AG04449 (cell line): ENCODE measurements at regions not wholly inside any gene's neighbourhood (a gene's known extent, or its start where the extent isn't known, plus 50 kb on each side); places are given as distances from the start of the nearest gene placed in this dataset.

Experiments
- CTCF ChIA-PET: fragments of 350-600 bp; formaldehyde crosslinking; extraction: SDS; loops from one replicate; lab custom pipeline; 2021; ENCODE audit warnings: antibody characterized with exemption; lab: Yijun Ruan, JAX
- POLR2A ChIA-PET: fragments of 400-600, 350-600 bp; formaldehyde crosslinking; extraction: SDS; loops from one replicate; lab custom pipeline; 2020; ENCODE audit warnings: antibody characterized with exemption, inconsistent platforms; lab: Yijun Ruan, JAX
- DNase-seq: peaks from one replicate; pipeline ENCODE4 v3.0.0-alpha.2; 2010; ENCODE audit warnings: low read depth, low spot score
- H3K4me3 ChIP-seq: 2 replicates; pipeline ENCODE4 v1.5.1; 2011; ENCODE audit warnings: low read depth, mild to moderate bottlenecking, control low read depth, low read length
- TF ChIP-seq, protein P1 (sequence below): IDR thresholded peaks from one replicate; pipeline ENCODE4 v1.5.1; 2011; ENCODE audit warnings: mild to moderate bottlenecking, moderate library complexity, low read length, control low read depth, inconsistent platforms; ENCODE audit not compliant: insufficient read depth; ENCODE audit errors: missing control alignments

DNA sequence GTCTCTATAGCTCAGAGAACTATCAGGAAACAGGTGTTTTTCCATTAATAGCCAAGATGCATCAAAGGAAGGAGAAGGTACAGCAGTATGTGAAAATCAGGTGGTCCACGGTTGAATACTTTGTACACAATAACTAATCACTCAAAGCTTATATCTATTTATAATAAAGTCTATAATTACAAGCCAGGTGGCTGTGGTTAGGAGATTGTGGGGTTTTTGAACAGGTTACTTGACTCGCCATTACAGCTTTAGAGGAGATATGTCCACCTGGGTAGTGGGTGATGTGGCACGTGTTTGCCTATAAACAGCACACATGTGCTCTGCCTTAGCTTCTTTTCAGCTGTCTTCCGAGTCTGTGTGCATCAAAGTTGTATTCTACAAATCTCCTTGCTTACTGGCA is 892.2 kb upstream of the ZEB2 start:
- no peak overlapping the region for H3K4me3 ChIP-seq
- CTCF ChIA-PET, result no interaction called here
- POLR2A ChIA-PET, result no interaction called here
- no peak for DNase-seq
- TF ChIP-seq, protein P1, sequence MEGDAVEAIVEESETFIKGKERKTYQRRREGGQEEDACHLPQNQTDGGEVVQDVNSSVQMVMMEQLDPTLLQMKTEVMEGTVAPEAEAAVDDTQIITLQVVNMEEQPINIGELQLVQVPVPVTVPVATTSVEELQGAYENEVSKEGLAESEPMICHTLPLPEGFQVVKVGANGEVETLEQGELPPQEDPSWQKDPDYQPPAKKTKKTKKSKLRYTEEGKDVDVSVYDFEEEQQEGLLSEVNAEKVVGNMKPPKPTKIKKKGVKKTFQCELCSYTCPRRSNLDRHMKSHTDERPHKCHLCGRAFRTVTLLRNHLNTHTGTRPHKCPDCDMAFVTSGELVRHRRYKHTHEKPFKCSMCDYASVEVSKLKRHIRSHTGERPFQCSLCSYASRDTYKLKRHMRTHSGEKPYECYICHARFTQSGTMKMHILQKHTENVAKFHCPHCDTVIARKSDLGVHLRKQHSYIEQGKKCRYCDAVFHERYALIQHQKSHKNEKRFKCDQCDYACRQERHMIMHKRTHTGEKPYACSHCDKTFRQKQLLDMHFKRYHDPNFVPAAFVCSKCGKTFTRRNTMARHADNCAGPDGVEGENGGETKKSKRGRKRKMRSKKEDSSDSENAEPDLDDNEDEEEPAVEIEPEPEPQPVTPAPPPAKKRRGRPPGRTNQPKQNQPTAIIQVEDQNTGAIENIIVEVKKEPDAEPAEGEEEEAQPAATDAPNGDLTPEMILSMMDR, result no peak

DNA sequence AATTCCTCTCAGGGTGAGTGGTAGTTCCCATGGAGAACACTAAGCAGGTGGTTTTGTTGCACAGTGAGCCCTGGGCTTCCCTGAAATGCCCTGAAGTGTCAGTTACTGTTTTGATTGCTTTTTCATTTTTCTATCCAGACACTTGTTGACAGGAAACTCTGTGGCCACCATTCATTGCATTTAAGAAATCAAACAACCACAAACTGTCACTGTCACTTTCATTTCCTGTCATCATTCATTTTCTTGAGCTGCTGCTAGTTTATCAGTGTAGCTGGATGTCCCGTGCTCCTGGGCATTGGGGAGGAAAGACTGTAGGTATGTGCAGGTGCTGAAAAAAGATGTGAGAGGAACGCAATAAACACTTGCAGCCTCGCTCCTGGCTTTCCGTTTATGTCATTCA is 891.6 kb upstream of the ZEB2 start:
- ChIA-PET POLR2A (no interaction called here), CTCF (no interaction called here)
- TF ChIP-seq, protein P1, result no peak
- H3K4me3 ChIP-seq, result no peak overlapping the region
- no peak for DNase-seq

DNA sequence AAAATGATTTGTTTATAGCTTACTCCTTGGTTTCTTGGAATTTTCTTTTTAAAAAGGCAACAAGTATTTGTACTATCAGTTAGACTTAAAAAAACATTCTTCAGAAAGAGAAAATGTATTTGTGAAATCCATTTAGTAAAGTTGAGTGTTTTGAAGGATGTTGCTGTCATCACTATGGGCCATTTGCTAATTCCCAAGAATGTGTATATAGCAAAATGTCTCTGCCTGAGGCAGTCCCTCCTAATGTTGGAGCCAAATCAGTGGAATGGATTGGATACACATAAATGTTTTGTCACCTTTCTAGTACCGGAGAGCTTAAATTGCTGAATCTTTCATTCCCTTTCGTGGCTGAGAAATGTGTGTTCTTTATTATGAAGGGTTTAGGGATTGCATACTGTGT is 890.2 kb upstream of the ZEB2 start:
- ChIA-PET CTCF (interaction anchor here (0.8 kb wide), 1 partner anchor 8 kb away, joined by 3 read pairs; no protein-coding TSS in a partner anchor), POLR2A (no interaction called here)
- no peak overlapping the region for H3K4me3 ChIP-seq
- TF ChIP-seq, protein P1, result no peak
- no peak for DNase-seq

DNA sequence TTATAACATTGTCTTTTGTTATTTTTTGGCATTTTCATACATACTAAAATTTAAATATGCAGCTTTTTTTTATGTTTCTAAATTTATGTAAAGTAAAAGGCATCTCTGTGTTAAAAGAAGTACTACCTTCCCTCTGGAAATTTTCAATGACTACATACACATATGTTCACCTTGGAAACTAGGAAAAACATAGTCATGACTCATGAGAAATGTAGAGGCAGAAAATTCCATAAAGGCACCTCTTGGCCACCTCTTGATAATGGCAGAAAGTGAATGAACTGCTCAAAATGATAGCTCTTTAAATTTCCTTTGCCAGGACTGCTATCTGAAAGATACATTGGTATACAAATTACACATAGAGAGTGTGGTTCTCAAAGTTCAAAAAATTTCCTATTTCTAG is 889.1 kb upstream of the ZEB2 start:
- DNase-seq, result no peak
- POLR2A ChIA-PET, result no interaction called here
- H3K4me3 ChIP-seq, result no peak overlapping the region
- TF ChIP-seq, protein P1, result no peak
- CTCF ChIA-PET, result no interaction called here

DNA sequence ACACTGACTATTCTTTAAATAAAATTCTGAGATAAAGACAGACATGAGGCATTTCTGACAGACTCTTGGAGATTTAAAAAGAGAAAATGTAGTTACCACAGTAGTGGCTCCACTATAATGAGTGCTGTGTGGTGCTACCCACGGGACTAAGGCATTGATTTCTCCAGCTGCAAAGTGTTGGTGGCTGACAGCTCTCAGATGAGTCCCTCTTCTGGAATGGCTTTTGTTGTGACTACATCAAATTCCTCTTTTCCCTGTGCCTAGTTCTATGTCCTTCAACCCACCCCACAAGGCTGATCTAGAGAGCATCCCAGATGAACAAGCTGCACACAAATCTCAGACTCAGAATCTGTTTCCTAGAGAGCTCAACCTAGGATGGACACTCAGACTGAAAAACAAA is 884.8 kb upstream of the ZEB2 start:
- CTCF ChIA-PET, result no interaction called here
- no peak for DNase-seq
- no peak overlapping the region for H3K4me3 ChIP-seq
- TF ChIP-seq, protein P1, result no peak
- POLR2A ChIA-PET, result no interaction called here

DNA sequence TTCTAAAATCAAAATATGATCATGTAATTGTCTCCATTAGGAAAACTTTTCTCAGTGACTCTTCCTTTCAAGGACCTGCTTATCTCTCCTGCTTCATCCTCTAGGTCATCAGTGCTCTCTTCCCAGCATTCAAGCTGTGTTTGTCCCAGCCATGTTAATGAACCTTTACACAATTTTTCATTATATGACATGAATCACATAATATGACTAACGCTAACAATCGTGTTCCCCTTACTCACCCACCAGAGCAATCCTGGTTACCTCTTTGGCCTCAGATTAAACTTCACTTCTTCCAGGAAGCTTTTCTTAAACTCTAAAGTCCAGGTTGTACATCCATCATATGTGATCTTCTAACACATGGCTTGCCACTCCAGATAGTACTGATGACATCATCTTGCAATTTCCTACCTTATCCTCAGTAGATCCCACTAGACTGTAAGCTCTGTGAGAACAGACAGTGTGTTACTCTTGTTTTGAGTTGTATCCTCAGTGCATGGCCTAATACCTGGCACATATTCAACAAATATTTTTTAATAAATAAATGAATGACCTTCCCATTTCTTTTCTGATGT is 882.9 kb upstream of the ZEB2 start:
- TF ChIP-seq, protein P1, result no peak
- ChIA-PET CTCF (no interaction called here), POLR2A (no interaction called here)
- no peak for DNase-seq
- H3K4me3 ChIP-seq, result no peak overlapping the region
